ENCODE measurements at regions not wholly inside any gene's neighbourhood (a gene's known extent, or its start where the extent isn't known, plus 50 kb on each side); places are given as distances from the start of the nearest gene placed in this dataset.
"Not testable (repeated sequence)": the region's sequence is repeated elsewhere in the genome, so short reads cannot be mapped to it uniquely, and the experiment has no call there.

DNA sequence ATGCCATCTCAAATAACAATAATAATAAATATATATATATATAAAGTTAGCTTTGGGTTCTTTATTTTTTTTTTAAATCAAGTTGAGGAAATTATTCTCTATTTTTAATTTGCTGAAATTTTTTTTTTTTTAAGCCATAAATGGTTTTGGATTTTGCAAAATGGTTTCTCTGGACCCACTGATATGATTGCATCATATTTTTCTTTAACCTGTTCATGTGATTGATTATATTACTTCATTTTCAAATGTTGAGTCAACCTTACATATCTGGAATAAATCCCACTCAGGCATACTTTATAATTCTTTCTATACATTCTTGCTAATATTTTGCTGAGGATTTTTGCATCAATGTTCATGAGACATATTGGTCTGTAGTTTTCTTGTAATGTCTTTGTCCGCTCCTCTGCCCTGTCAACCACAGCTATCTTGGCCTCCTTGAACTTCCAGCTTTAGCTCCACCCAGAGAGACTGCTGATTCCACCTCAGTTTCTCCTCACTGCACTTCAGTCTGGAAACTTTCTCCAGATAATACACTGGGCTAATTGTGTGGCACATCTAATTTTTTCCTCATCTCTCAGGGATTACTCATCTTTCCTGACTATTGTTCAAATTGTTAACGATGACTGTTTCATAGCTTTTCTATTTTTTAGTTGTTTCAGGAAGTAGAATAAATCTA lies 160.9 kb upstream of the GIMD1 start:
- H3K9me3 Mint-ChIP-seq (ENCODE audit: unreplicated experiment) = peaks cover 4% of the 10 kb centered on the region
- no peaks in the 10 kb centered on the region for H3K36me3 Mint-ChIP-seq (ENCODE audit: low read depth, unreplicated experiment)
- peak overlapping the region; percentile 40 for H3K4me2 ChIP-seq (ENCODE audit: low read length)
- H3K9me3 ChIP-seq (ENCODE audit: insufficient read depth, low read depth, low read length) = no peaks in the 10 kb centered on the region
- H3K36me3 ChIP-seq (ENCODE audit: insufficient read depth, low read length) = no peaks in the 10 kb centered on the region
- no peak overlapping the region for H3K9ac ChIP-seq (ENCODE audit: low read length)
- FAIRE-seq (peak; percentile 84), DNase-seq (ENCODE audit: low read depth) (peak; percentile 66)
- no peaks in the 10 kb centered on the region for H3K27me3 Mint-ChIP-seq (ENCODE audit: low read depth, unreplicated experiment)
- peaks cover 10% of the 10 kb centered on the region for H3K4me1 ChIP-seq (ENCODE audit: insufficient read depth, low read length)
- H3K4me1 Mint-ChIP-seq (ENCODE audit: low read depth, unreplicated experiment) = peaks cover 7% of the 10 kb centered on the region
- no peaks in the 10 kb centered on the region for H3K79me2 ChIP-seq (ENCODE audit: insufficient read depth, low read length)
- H4K20me1 ChIP-seq (ENCODE audit: insufficient read depth, low read length) = no peaks in the 10 kb centered on the region
- peak overlapping the region; percentile 44 for H2AFZ ChIP-seq (ENCODE audit: low read depth, low read length)
- no peak overlapping the region for H3K4me3 Mint-ChIP-seq (ENCODE audit: unreplicated experiment)
- H3K27ac ChIP-seq (ENCODE audit: low read depth, low read length) = peak overlapping the region; percentile 67
- H3K4me3 ChIP-seq (ENCODE audit: insufficient read depth, low read depth, low read length) = no peak overlapping the region
- no peaks in the 10 kb centered on the region for H3K27me3 ChIP-seq (ENCODE audit: insufficient read depth, low read length)
- H3K27ac Mint-ChIP-seq (ENCODE audit: unreplicated experiment) = peak overlapping the region; percentile 74
- TF ChIP-seq, protein P1, sequence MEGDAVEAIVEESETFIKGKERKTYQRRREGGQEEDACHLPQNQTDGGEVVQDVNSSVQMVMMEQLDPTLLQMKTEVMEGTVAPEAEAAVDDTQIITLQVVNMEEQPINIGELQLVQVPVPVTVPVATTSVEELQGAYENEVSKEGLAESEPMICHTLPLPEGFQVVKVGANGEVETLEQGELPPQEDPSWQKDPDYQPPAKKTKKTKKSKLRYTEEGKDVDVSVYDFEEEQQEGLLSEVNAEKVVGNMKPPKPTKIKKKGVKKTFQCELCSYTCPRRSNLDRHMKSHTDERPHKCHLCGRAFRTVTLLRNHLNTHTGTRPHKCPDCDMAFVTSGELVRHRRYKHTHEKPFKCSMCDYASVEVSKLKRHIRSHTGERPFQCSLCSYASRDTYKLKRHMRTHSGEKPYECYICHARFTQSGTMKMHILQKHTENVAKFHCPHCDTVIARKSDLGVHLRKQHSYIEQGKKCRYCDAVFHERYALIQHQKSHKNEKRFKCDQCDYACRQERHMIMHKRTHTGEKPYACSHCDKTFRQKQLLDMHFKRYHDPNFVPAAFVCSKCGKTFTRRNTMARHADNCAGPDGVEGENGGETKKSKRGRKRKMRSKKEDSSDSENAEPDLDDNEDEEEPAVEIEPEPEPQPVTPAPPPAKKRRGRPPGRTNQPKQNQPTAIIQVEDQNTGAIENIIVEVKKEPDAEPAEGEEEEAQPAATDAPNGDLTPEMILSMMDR (IDR thresholded peaks at IDR 0.05; ENCODE audit: insufficient read depth, low read depth, low read length) = no peak
- TF ChIP-seq EZH2 (IDR thresholded peaks at IDR 0.05; ENCODE audit: insufficient read depth, low read length) = no peak

DNA sequence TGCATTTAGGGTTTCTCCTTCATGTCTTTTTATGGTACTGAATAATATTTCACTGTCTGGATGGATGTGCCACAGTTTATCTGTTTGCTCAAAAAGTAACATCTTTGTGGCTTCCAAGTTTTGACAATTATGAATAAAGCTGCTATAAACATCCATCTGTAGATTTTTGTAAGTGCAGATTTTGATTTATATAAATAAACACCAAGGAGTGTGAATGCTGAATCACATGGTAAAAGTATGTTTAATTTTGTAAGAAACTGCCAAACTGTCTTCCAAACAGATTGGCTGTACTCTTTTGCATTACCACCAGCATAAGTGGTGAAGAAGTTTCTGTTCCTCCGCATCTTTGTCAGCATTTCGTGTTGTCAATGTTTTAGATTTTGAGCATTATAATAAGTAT lies 158.7 kb upstream of the GIMD1 start:
- no peak overlapping the region for H3K9ac ChIP-seq (ENCODE audit: low read length)
- Mint-ChIP-seq H3K4me3 (ENCODE audit: unreplicated experiment) (no peak overlapping the region), H3K4me1 (ENCODE audit: low read depth, unreplicated experiment) (peaks cover 7% of the 10 kb centered on the region), H3K27ac (ENCODE audit: unreplicated experiment) (no peak overlapping the region), H3K9me3 (ENCODE audit: unreplicated experiment) (peaks cover 1% of the 10 kb centered on the region), H3K27me3 (ENCODE audit: low read depth, unreplicated experiment) (no peaks in the 10 kb centered on the region), H3K36me3 (ENCODE audit: low read depth, unreplicated experiment) (no peaks in the 10 kb centered on the region)
- H3K4me2 ChIP-seq (ENCODE audit: low read length) = no peak overlapping the region
- H3K27me3 ChIP-seq (ENCODE audit: insufficient read depth, low read length) = no peaks in the 10 kb centered on the region
- no peaks in the 10 kb centered on the region for H3K36me3 ChIP-seq (ENCODE audit: insufficient read depth, low read length)
- H3K4me1 ChIP-seq (ENCODE audit: insufficient read depth, low read length) = peaks cover 10% of the 10 kb centered on the region
- H3K4me3 ChIP-seq (ENCODE audit: insufficient read depth, low read depth, low read length) = no peak overlapping the region
- no peak for TF ChIP-seq EZH2 (IDR thresholded peaks at IDR 0.05; ENCODE audit: insufficient read depth, low read length)
- TF ChIP-seq, protein P1 (IDR thresholded peaks at IDR 0.05; ENCODE audit: insufficient read depth, low read depth, low read length) = no peak
- H4K20me1 ChIP-seq (ENCODE audit: insufficient read depth, low read length) = no peaks in the 10 kb centered on the region
- DNase-seq (ENCODE audit: low read depth) = no peak
- no peaks in the 10 kb centered on the region for H3K79me2 ChIP-seq (ENCODE audit: insufficient read depth, low read length)
- H3K27ac ChIP-seq (ENCODE audit: low read depth, low read length) = no peak overlapping the region
- FAIRE-seq = no peak
- no peaks in the 10 kb centered on the region for H3K9me3 ChIP-seq (ENCODE audit: insufficient read depth, low read depth, low read length)
- H2AFZ ChIP-seq (ENCODE audit: low read depth, low read length) = no peak overlapping the region

DNA sequence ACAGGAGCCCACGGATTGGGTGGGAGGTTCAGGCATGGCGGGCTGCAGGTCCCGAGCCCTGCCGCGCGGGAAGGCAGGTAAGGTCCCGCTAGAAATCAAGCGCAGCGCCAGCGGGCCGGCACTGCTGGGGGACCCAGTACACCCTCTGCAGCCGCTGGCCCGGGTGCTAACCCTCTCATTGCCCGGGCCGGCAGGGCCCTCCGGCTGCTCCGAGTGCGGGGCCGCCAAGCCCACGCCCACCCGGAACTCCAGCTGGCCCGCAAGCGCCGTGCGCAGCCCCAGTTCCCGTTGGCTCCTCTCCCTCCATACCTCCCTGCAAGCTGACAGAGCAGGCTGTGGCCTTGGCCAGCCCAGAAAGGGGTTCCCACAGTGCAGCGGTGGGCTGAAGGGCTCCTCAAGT lies 156.8 kb upstream of the GIMD1 start:
- H3K9me3 Mint-ChIP-seq (ENCODE audit: unreplicated experiment); H3K27ac Mint-ChIP-seq (ENCODE audit: unreplicated experiment); H3K27me3 ChIP-seq (ENCODE audit: insufficient read depth, low read length); H3K4me2 ChIP-seq (ENCODE audit: low read length); FAIRE-seq; DNase-seq (ENCODE audit: low read depth); H3K27ac ChIP-seq (ENCODE audit: low read depth, low read length); H3K4me3 Mint-ChIP-seq (ENCODE audit: unreplicated experiment); H4K20me1 ChIP-seq (ENCODE audit: insufficient read depth, low read length); H3K79me2 ChIP-seq (ENCODE audit: insufficient read depth, low read length); H3K4me1 Mint-ChIP-seq (ENCODE audit: low read depth, unreplicated experiment); H3K9ac ChIP-seq (ENCODE audit: low read length); H3K4me3 ChIP-seq (ENCODE audit: insufficient read depth, low read depth, low read length); H2AFZ ChIP-seq (ENCODE audit: low read depth, low read length); H3K36me3 Mint-ChIP-seq (ENCODE audit: low read depth, unreplicated experiment); H3K27me3 Mint-ChIP-seq (ENCODE audit: low read depth, unreplicated experiment); H3K9me3 ChIP-seq (ENCODE audit: insufficient read depth, low read depth, low read length); H3K36me3 ChIP-seq (ENCODE audit: insufficient read depth, low read length): not testable (repeated sequence)
- peaks cover 10% of the 10 kb centered on the region for H3K4me1 ChIP-seq (ENCODE audit: insufficient read depth, low read length)

DNA sequence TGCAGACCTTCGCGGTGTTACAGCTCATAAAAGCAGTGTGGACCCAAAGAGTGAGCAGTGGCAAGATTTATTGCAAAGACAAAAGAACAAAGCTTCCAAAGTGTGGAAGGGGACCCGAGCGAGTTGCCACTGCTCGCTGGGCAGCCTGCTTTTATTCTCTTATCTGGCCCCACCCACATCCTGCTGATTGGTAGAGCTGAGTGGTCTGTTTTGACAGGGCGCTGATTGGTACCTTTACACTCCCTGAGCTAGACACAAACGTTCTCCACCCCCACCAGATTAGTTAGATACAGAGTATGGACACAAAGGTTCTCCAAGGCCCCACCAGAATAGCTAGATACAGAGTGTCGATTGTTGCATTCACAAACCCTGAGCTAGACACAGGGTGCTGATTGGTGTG lies 156.2 kb upstream of the GIMD1 start:
- DNase-seq (ENCODE audit: low read depth); H3K27me3 Mint-ChIP-seq (ENCODE audit: low read depth, unreplicated experiment); H3K9ac ChIP-seq (ENCODE audit: low read length): not testable (repeated sequence)

More for the DNA sequence above, 156.2 kb upstream of the GIMD1 start:
- not testable (repeated sequence) for H3K27ac ChIP-seq (ENCODE audit: low read depth, low read length); H3K27ac Mint-ChIP-seq (ENCODE audit: unreplicated experiment); H3K9me3 Mint-ChIP-seq (ENCODE audit: unreplicated experiment); H3K4me3 Mint-ChIP-seq (ENCODE audit: unreplicated experiment); H2AFZ ChIP-seq (ENCODE audit: low read depth, low read length); H4K20me1 ChIP-seq (ENCODE audit: insufficient read depth, low read length); H3K79me2 ChIP-seq (ENCODE audit: insufficient read depth, low read length); H3K9me3 ChIP-seq (ENCODE audit: insufficient read depth, low read depth, low read length); H3K4me1 Mint-ChIP-seq (ENCODE audit: low read depth, unreplicated experiment); H3K4me2 ChIP-seq (ENCODE audit: low read length); H3K36me3 ChIP-seq (ENCODE audit: insufficient read depth, low read length); H3K4me1 ChIP-seq (ENCODE audit: insufficient read depth, low read length); FAIRE-seq; H3K4me3 ChIP-seq (ENCODE audit: insufficient read depth, low read depth, low read length); H3K27me3 ChIP-seq (ENCODE audit: insufficient read depth, low read length); H3K36me3 Mint-ChIP-seq (ENCODE audit: low read depth, unreplicated experiment)

Measured in astrocyte (in vitro differentiated cells and primary cell).